ENCODE measurements at regions not wholly inside any gene's neighbourhood (a gene's known extent, or its start where the extent isn't known, plus 50 kb on each side); places are given as distances from the start of the nearest gene placed in this dataset.
"Not testable (repeated sequence)": the region's sequence is repeated elsewhere in the genome, so short reads cannot be mapped to it uniquely, and the experiment has no call there.

DNA sequence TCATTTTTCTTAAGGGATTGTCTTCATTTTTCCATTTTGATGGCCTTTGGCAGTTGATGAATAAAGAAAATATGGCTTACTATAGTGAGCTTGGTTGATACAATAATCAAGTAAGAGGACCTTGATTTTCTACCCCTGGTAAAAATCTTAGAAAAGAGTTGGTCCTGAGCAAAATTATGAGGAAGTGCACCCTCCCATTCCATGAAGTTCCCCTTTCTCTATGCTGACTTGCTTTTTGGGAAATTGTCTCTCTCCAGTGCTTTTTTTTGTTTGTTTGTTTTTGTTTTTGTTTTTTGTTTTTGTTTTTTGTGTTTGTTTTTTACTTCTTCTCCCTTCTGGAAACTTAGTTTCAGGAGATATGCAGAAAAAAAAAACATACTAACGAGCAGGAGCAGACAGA lies 449.2 kb upstream of the ACTBL2 start:
- Mint-ChIP-seq H3K36me3 (ENCODE audit: insufficient read depth, unreplicated experiment) (no peaks in the 10 kb centered on the region), H3K9me3 (ENCODE audit: low read depth, unreplicated experiment) (no peaks in the 10 kb centered on the region), H3K27ac (ENCODE audit: unreplicated experiment) (no peak overlapping the region), H3K27me3 (ENCODE audit: unreplicated experiment) (no peaks in the 10 kb centered on the region), H3K4me1 (ENCODE audit: low read depth, unreplicated experiment) (no peaks in the 10 kb centered on the region), H3K4me3 (ENCODE audit: low read depth, unreplicated experiment) (no peak overlapping the region)
- BruUV-seq (replicated peaks), result no TSS peak
- intact Hi-C loops (cut with micrococcal nuclease; ENCODE audit: unreplicated experiment), result no loop called here
- TF ChIP-seq, protein P1, sequence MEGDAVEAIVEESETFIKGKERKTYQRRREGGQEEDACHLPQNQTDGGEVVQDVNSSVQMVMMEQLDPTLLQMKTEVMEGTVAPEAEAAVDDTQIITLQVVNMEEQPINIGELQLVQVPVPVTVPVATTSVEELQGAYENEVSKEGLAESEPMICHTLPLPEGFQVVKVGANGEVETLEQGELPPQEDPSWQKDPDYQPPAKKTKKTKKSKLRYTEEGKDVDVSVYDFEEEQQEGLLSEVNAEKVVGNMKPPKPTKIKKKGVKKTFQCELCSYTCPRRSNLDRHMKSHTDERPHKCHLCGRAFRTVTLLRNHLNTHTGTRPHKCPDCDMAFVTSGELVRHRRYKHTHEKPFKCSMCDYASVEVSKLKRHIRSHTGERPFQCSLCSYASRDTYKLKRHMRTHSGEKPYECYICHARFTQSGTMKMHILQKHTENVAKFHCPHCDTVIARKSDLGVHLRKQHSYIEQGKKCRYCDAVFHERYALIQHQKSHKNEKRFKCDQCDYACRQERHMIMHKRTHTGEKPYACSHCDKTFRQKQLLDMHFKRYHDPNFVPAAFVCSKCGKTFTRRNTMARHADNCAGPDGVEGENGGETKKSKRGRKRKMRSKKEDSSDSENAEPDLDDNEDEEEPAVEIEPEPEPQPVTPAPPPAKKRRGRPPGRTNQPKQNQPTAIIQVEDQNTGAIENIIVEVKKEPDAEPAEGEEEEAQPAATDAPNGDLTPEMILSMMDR (IDR thresholded peaks at IDR 0.05; ENCODE audit: unreplicated experiment), result no peak
- CTCF ChIA-PET, result no interaction called here
- no peak for DNase-seq

DNA sequence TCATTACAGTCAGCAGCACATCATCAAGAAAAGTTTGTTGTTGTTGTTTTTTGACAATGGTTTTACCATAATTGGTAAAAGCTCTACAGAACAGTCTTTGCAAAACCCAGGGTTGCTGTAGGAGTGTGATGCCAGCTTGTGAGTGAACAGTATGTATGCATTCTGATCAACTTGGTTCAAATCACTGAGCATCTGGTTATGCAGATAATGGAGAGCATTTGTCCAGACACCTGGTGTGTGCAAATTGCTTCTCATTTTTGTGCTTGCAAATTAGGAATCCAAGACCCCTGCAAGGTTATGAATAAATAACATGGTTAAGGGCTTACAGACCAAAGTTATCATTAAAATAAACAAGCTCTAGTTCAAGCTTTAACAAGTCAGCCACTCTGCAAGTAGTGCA lies 448.7 kb upstream of the ACTBL2 start:
- Mint-ChIP-seq H3K27me3 (ENCODE audit: unreplicated experiment) (no peaks in the 10 kb centered on the region), H3K27ac (ENCODE audit: unreplicated experiment) (no peak overlapping the region), H3K4me3 (ENCODE audit: low read depth, unreplicated experiment) (no peak overlapping the region), H3K36me3 (ENCODE audit: insufficient read depth, unreplicated experiment) (no peaks in the 10 kb centered on the region), H3K9me3 (ENCODE audit: low read depth, unreplicated experiment) (no peaks in the 10 kb centered on the region), H3K4me1 (ENCODE audit: low read depth, unreplicated experiment) (no peaks in the 10 kb centered on the region)
- intact Hi-C loops (cut with micrococcal nuclease; ENCODE audit: unreplicated experiment), result no loop called here
- TF ChIP-seq, protein P1 (IDR thresholded peaks at IDR 0.05; ENCODE audit: unreplicated experiment), result no peak
- DNase-seq, result no peak
- BruUV-seq (replicated peaks), result no TSS peak
- CTCF ChIA-PET, result no interaction called here

GRCh38 chr5:57929271-57929670 lies 446.7 kb upstream of the ACTBL2 start:
- no TSS peak for BruUV-seq (replicated peaks)
- CTCF ChIA-PET, result interaction anchor here (0.6 kb wide), 1 partner anchor 345 kb away, joined by 3 read pairs; no protein-coding TSS in a partner anchor
- Mint-ChIP-seq H3K36me3 (ENCODE audit: insufficient read depth, unreplicated experiment) (no peaks in the 10 kb centered on the region), H3K4me3 (ENCODE audit: low read depth, unreplicated experiment) (no peak overlapping the region), H3K27ac (ENCODE audit: unreplicated experiment) (no peak overlapping the region), H3K27me3 (ENCODE audit: unreplicated experiment) (no peaks in the 10 kb centered on the region), H3K9me3 (ENCODE audit: low read depth, unreplicated experiment) (peaks cover 4% of the 10 kb centered on the region), H3K4me1 (ENCODE audit: low read depth, unreplicated experiment) (no peaks in the 10 kb centered on the region)
- TF ChIP-seq, protein P1 (IDR thresholded peaks at IDR 0.05; ENCODE audit: unreplicated experiment), result no peak
- intact Hi-C loops (cut with micrococcal nuclease; ENCODE audit: unreplicated experiment), result no loop called here
- DNase-seq, result no peak

GRCh38 chr5:57923094-57923493 lies 440.5 kb upstream of the ACTBL2 start:
- intact Hi-C loops (cut with micrococcal nuclease; ENCODE audit: unreplicated experiment); DNase-seq; H3K36me3 Mint-ChIP-seq (ENCODE audit: insufficient read depth, unreplicated experiment); H3K27ac Mint-ChIP-seq (ENCODE audit: unreplicated experiment); H3K27me3 Mint-ChIP-seq (ENCODE audit: unreplicated experiment); H3K4me1 Mint-ChIP-seq (ENCODE audit: low read depth, unreplicated experiment); H3K9me3 Mint-ChIP-seq (ENCODE audit: low read depth, unreplicated experiment); CTCF ChIA-PET; BruUV-seq (replicated peaks); H3K4me3 Mint-ChIP-seq (ENCODE audit: low read depth, unreplicated experiment): not testable (repeated sequence)

- intact Hi-C loops (cut with micrococcal nuclease; ENCODE audit: unreplicated experiment), result no loop called here
- Mint-ChIP-seq H3K4me3 (ENCODE audit: low read depth, unreplicated experiment) (no peak overlapping the region), H3K4me1 (ENCODE audit: low read depth, unreplicated experiment) (no peaks in the 10 kb centered on the region), H3K27ac (ENCODE audit: unreplicated experiment) (no peak overlapping the region), H3K9me3 (ENCODE audit: low read depth, unreplicated experiment) (no peaks in the 10 kb centered on the region), H3K27me3 (ENCODE audit: unreplicated experiment) (no peaks in the 10 kb centered on the region), H3K36me3 (ENCODE audit: insufficient read depth, unreplicated experiment) (no peaks in the 10 kb centered on the region)
- BruUV-seq (replicated peaks), result no TSS peak
- CTCF ChIA-PET, result no interaction called here
- TF ChIP-seq, protein P1 (IDR thresholded peaks at IDR 0.05; ENCODE audit: unreplicated experiment), result no peak
- DNase-seq, result no peak
Observed at GRCh38 chr5:57917004-57917403, 434.4 kb upstream of the ACTBL2 start.
